Fibroblast of the conjunctiva (primary cell): ENCODE measurements at regions not wholly inside any gene's neighbourhood (a gene's known extent, or its start where the extent isn't known, plus 50 kb on each side); places are given as distances from the start of the nearest gene placed in this dataset.
A peak's percentile ranks its signal among the peaks of the same experiment; 100 is the strongest.

ENCODE experiments used
- DNase-seq: peaks from one replicate; pipeline ENCODE4 v3.0.0-alpha.2; 2010; ENCODE audit warnings: low read depth

DNA sequence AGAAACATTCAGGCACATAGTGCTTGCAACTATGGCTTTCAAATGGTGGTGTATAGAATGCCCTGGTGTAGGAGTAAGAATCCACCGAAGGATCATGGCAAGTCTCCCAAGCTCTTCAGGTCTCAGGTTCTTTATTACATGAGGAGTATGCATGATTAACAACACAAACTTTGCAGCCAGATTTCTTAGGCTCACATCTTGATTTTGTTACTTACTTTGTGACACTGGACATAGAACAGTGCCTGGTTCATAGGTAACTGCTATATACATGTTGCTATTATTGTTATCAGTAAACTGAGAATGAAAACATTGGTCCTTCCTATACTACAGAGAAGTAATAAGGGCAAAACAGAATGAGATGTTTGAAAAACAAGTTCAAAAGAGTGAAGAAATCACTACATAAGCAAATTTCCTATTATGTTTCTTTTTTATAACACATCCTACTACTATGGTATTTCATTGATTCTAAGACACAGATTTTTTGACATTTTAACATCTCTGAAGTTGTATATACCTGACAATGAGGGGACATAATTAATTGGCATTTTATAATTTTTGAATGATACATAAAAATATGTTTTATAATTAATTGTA lies 284.9 kb downstream of the C1D start:
- no peak for DNase-seq

GRCh38 chr2:67780841-67781240 lies 282.0 kb downstream of the C1D start:
- DNase-seq, result peak; percentile 24

GRCh38 chr2:67782443-67782842 lies 280.4 kb downstream of the C1D start:
- no peak for DNase-seq

GRCh38 chr2:67783026-67783425 lies 279.8 kb downstream of the C1D start:
- DNase-seq, result no peak

- DNase-seq, result no peak
Observed at GRCh38 chr2:67790622-67791021, 272.2 kb downstream of the C1D start.

DNA sequence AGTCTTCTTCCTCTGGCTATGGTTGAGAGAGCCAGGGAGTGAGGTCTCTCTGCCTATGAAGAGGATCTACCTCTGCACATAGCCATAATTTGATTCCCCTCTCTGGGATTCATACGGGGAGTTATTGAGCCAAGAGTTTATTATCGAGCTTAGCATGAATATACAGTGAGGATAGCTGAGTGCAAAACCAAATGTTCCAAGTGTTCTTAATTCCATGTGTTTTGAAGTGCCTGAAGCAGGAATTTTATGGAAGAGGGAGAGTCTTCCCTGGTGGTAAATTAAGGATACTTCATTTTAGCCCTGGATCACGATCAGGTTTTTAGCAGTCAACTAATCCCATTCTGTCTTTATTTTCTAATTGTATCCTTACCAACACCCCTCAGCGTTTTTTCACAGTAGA lies 270.6 kb downstream of the C1D start:
- DNase-seq, result no peak

GRCh38 chr2:67792681-67793091 lies 270.1 kb downstream of the C1D start:
- DNase-seq, result no peak

DNA sequence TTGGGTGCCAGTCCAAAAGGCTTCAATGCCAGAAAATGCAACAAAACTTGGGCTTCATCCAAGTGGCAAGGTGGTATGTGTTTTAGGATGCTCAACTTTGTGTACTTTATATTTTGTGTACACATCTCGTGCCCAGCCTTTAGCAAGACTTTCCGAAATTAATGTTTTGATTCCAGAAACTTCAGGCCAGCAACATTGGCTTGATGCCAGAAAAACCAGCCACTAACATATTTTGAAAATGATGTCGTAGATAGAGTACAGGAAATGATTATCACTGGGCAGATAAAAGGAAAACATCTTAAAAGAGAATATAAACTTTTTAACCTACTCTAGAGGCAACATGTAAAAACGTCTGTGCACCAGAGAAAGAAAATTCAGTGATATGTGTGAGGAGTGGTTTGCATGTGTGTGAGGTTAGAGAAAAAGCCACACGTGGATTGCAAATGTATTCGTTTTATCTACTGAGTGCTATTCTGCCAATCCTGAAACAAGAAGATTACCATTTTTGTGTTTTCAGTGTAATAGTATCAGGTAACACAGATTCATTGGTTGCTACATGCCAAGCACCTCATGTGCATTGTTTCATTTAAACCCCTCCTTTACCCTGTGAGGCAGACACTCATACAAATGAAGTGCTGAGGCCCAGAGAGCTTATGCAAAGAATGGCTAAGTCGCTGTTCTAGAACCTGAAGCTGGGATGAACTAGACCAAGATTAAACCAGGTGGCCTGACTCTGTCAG lies 264.8 kb downstream of the C1D start:
- DNase-seq, result peak; percentile 23

- no peak for DNase-seq
Observed at GRCh38 chr2:67798541-67799160, 264.2 kb downstream of the C1D start.

DNA sequence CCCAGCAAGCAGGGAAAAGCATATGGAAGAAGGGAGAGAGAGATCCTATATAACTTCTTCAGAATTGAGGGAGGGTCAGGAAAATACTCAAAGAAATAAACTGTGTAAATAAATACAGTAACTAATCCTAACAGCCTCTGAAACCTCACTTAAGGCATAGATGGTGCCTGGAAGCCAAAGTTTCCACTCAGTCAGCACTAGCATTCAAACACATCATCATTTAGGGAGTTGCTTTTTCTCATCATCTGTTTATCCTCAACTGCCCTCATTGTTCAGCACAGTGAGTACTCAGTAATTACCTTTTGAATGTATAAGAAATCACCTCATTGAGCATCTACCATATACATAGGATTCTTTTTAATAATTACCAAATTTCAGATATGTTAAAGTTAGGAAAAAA lies 262.9 kb downstream of the C1D start:
- DNase-seq, result no peak

DNA sequence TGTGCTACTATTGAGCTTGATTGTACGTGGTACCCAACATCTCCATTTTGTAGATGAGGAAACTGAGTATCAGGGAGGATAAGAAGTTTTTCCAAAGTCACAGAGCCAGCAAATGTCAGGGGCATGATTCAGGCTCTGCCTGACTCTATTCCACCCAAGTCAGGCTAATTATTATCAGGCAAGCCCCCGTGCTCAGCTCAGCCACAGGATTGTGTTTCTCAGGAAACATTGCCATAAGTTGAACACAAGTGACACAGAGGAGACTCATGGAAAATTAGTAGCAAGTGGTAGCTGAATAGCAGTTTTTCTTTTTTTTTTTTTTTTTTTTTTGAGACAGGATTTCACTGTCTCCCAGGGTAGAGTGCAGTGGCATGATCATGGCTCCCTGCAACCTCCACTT lies 260.5 kb downstream of the C1D start:
- no peak for DNase-seq

DNA sequence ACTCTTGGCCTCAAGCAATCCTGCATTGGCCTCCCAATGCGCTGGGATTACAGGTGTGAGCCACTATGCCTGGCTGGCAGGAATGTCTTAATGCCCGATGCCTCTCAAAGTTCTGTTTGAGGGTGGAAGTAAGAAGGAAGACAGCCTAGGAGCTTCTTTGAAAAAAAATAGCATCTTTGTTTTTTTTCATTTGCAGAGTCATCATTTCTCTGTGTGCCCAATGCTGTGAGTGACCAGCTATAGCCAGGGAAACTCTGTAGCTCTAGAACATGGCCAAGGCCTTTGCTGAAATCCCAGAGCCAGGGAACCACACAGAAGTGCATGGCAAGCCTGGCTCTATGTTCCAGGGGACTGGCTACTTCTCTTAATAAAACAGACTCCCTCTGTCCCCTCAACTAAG lies 260.0 kb downstream of the C1D start:
- DNase-seq, result no peak

DNA sequence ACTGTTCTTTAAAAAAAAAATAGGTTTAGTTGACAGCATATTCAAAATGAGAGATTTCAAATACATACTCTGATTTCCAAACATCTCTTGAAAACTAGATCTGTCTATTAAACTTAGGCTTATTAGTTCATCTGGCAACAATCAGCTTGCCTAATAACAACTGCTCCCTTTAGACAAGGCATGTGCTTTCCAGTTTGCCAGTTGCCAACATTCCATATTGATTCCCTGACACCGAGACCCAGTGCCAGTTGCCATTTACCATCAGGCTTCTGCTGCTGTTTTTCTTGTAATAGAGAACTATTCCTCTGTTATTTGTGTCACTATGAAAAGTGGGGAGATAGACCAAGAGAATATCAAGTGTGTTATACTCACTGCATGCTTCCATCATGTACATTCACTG lies 256.0 kb downstream of the C1D start:
- no peak for DNase-seq

DNA sequence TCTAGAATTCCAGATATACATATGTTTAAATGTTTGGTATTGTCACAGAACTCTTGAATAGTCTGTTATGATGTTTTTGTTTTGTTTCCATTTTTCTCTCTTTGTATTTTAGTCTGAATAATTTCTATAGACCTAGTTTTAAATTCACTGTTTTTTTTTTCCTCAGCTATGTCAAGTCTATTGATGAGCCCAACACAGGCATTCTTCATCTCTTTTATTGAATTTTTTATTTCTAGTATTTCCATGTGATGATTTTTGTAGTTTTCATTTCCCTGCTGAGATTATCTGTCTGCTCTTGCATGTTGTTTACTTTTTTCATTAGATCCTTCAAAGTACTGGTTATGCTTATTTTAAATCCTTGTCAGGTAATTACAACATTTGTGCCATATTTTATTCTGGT lies 254.7 kb downstream of the C1D start:
- no peak for DNase-seq

- DNase-seq, result no peak
Observed at GRCh38 chr2:67812682-67813081, 250.1 kb downstream of the C1D start.

DNA sequence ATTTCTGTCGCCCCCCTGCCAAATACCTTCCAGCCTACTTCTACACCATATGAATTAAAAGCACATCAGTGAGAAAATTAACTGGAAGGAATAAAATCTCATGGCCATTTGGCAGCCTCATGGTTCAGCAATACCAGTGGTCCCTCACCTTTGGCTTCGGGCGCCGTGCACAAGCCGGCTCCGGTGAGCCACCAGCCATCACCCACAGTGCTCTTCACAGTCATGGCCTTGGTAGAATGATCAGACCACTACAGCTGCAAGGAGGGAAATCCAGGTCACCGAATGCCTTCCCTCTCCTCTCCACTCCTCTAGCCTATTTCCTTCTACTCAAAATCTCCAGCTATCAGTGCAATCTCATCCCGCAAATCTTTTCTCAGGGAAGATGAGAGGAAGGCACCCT lies 239.1 kb downstream of the C1D start:
- no peak for DNase-seq

- no peak for DNase-seq
Observed at GRCh38 chr2:67824186-67824585, 238.6 kb downstream of the C1D start.

GRCh38 chr2:67825476-67825875 lies 237.3 kb downstream of the C1D start:
- no peak for DNase-seq

- DNase-seq, result no peak
Observed at GRCh38 chr2:67828066-67828465, 234.7 kb downstream of the C1D start.

- no peak for DNase-seq
Observed at GRCh38 chr2:67829470-67829869, 233.3 kb downstream of the C1D start.

DNA sequence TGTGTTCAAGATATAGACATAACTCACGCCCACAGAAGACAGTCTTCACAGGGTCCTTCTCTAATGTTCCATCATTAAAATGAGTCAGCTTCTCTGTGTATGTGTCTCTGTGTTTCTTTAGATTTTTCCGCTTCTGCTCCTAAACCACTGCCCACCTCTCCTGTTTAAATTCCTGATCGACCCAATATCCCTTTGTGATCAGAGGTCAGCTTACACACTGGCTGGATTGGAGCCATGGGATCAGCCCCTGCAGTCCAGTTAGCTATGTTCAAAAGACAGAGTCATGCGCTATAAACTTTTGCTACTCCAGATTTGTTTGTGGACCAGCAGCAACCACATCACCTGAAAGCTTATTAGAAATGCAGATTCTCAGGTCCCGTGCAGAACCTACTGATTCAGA lies 229.2 kb downstream of the C1D start:
- DNase-seq, result no peak

DNA sequence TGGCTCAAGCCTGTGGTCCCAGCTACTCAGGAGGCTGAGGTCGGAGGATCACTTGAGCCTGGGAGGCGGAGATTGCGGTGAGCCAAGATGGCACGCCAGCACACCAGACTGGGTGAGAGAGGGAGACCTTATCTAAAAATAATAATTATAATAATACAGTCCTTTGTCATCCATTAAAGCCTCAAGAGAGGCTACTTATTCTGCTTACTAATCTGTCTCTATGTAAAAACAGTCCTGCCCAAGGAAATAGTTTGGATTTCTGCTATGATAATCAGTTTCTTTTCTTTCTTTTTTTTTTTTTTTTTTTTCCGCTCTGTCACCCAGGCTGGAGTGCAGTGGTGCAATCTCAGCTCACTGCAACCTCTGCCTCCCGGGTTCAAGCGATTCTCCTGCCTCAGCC lies 228.3 kb downstream of the C1D start:
- DNase-seq, result no peak

GRCh38 chr2:67835266-67835665 lies 227.5 kb downstream of the C1D start:
- no peak for DNase-seq

DNA sequence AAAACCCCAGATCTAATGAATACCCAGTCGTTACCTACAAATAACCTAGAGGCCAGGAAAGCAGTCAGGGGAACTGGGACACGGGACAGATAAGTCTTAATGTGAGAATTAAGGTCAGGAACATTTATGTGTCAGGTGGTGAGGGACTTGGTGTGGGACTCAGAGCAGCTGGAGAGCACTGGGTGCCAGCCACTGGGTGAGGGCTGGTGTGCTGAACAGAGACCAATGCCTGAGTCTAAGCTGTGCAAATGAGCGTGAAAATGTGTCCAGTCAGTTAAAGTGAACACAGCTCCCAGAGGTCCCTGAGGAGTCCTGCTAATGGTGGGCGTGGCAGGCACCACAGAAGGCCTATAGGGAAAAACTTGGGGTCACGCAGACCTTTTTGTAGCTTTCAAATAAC lies 225.9 kb downstream of the C1D start:
- no peak for DNase-seq
